Esophagus muscularis mucosa (tissue), 4 donors: ENCODE measurements at regions not wholly inside any gene's neighbourhood (a gene's known extent, or its start where the extent isn't known, plus 50 kb on each side); places are given as distances from the start of the nearest gene placed in this dataset.
"Not testable (repeated sequence)": the region's sequence is repeated elsewhere in the genome, so short reads cannot be mapped to it uniquely, and the experiment has no call there.

Source experiments
- DNase-seq: peaks from one replicate; pipeline ENCODE4 v3.0.0-alpha.2; 2017; ENCODE audit errors: extremely low spot score
- H3K27ac ChIP-seq, 4 donors: fragments of 200-600 bp; sonication (generic); replicated peaks in 1 of 4; 1 replicate in 3 of 4; 2 replicates in 1 of 4; pipeline ENCODE4 v1.5.1; 2016 to 2019; ENCODE audit warnings: mild to moderate bottlenecking in 1 of 4
- H3K27me3 ChIP-seq, 4 donors: fragments of 200-600 bp; sonication (generic); one replicate each; pipeline versions ENCODE4 v1.5.1 to v1.6.0; 2016 to 2019
- H3K36me3 ChIP-seq, 4 donors: fragments of 200-600 bp; sonication (generic); one replicate each; pipeline ENCODE4 v1.5.1; 2016 to 2019
- H3K4me1 ChIP-seq, 4 donors: fragments of 200-600 bp; sonication (generic); one replicate each; pipeline ENCODE4 v1.5.1; 2016 to 2019
- H3K4me3 ChIP-seq, 4 donors: fragments of 200-600 bp; sonication (generic); 1 replicate in 2 of 4; 2 replicates in 2 of 4; pipeline ENCODE4 v1.5.1; 2016 to 2019; ENCODE audit warnings: mild to moderate bottlenecking in 4 of 4, moderate library complexity in 1 of 4
- H3K9me3 ChIP-seq, 4 donors: fragments of 200-600 bp; sonication (generic); 1 replicate in 3 of 4; 2 replicates in 1 of 4; pipeline ENCODE4 v1.5.1; 2016 to 2019
- CTCF ChIP-seq, 3 experiments: fragments of 200-600 bp in 2 of 3; fragments of 450-650 bp in 1 of 3; sonication (generic) in 2 of 3; IDR thresholded peaks; one replicate each; pipeline ENCODE4 v1.5.1; 2017 to 2019; ENCODE audit warnings: antibody characterized with exemption in 3 of 3, mild to moderate bottlenecking in 2 of 3, moderate library complexity in 1 of 3
- EP300 ChIP-seq: sonication (generic); formaldehyde crosslinking; IDR thresholded peaks from one replicate; pipeline ENCODE4 v1.6.1; 2017; ENCODE audit warnings: antibody characterized with exemption
- POLR2A ChIP-seq: fragments of 450-650 bp; IDR thresholded peaks from one replicate; pipeline ENCODE4 v1.6.1; 2017; ENCODE audit warnings: antibody characterized with exemption, moderate library complexity, mild to moderate bottlenecking, low read depth
- POLR2AphosphoS5 ChIP-seq, 2 donors: sonication (generic); formaldehyde crosslinking; IDR thresholded peaks; one replicate each; pipeline ENCODE4 v1.6.1; 2017; ENCODE audit warnings: antibody characterized with exemption in 2 of 2
- WGBS: methylation state at CpG from one replicate; pipeline ENCODE4 v1.1.5; 2018; 5-methylcytosine and 5-hydroxymethylcytosine counted together
- intact Hi-C: fragments of 100-400 bp; cut with DNase I; formaldehyde crosslinking; loops from one replicate; pipeline ENCODE4 v1.15.1; 2023

DNA sequence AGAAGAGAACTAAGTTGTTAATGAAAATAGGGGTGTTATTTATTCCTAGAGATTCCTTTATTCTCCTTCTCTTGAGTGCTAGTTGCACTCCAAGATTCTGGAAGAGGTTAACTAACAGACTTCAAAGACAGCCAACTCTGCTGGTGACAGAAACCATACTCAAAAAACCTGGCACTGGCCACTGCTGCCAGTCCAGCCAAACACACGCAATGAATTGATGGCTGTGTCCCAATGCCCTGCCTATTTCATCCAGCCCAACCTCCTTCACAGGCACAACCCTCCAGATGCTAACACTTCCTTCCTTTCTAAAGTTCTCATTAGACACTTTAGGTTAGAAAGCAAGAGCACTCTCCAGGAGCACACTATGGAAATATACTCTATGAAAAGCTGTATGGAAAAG, 150.8 kb upstream of the C11orf58 start:
- no peaks in the 10 kb centered on the region for H3K36me3 ChIP-seq
- no peaks in the 10 kb centered on the region for H3K27me3 ChIP-seq
- 6% methylated on average over 1 of the region's 1 CpG for WGBS
- no peak overlapping the region for H3K27ac ChIP-seq
- intact Hi-C loops: no loop called here
- no peaks in the 10 kb centered on the region for H3K9me3 ChIP-seq
- no peak for DNase-seq
- no peak overlapping the region for H3K4me3 ChIP-seq
- H3K4me1 ChIP-seq: no peaks in the 10 kb centered on the region
- TF ChIP-seq POLR2A (no peak), CTCF (IDR thresholded peaks at IDR 0.05) (no peak), EP300 (no peak), POLR2AphosphoS5 (IDR thresholded peaks at IDR 0.05) (no peak)

- WGBS: 90% methylated on average over 2 of the region's 2 CpGs
- Histone ChIP-seq H3K4me3 (no peak overlapping the region), H3K27me3 (no peaks in the 10 kb centered on the region), H3K36me3 (no peaks in the 10 kb centered on the region), H3K27ac (no peak overlapping the region), H3K9me3 (no peaks in the 10 kb centered on the region), H3K4me1 (no peaks in the 10 kb centered on the region)
- DNase-seq: peak; percentile 79
- intact Hi-C loops: no loop called here
- no peak for TF ChIP-seq POLR2A
- TF ChIP-seq CTCF (IDR thresholded peaks at IDR 0.05): no peak
- no peak for TF ChIP-seq EP300
- TF ChIP-seq POLR2AphosphoS5 (IDR thresholded peaks at IDR 0.05): no peak
Measured at GRCh38 chr11:16584569-16584968, 153.9 kb upstream of the C11orf58 start.

GRCh38 chr11:16581078-16581477, 157.4 kb upstream of the C11orf58 start:
- H3K9me3 ChIP-seq: not testable (repeated sequence)

DNA sequence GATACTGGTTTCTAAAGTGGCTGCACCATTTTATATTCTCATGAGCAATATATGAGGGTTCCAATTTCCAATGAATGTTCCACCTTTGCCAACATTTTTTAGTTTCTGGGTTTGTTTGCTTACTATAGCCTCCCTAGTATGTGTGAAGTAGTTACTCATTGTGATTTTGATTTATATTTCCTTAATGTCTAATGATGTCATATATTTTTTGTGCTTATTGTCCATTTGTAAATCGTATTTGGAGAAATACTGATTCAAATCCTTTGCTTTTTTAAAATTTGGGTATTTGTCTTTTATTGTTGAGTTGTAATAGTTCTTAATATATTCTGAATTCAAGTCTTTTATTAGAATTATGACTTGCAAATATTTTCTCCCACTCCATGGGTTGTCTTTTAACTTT, 161.0 kb upstream of the C11orf58 start:
- Histone ChIP-seq H3K9me3 (no peaks in the 10 kb centered on the region), H3K27ac (no peak overlapping the region), H3K27me3 (no peaks in the 10 kb centered on the region), H3K36me3 (no peaks in the 10 kb centered on the region), H3K4me1 (no peaks in the 10 kb centered on the region), H3K4me3 (no peak overlapping the region)
- TF ChIP-seq POLR2A (no peak), EP300 (no peak), POLR2AphosphoS5 (IDR thresholded peaks at IDR 0.05) (no peak), CTCF (IDR thresholded peaks at IDR 0.05) (no peak)
- DNase-seq: no peak
- 72% methylated on average over 1 of the region's 1 CpG for WGBS
- intact Hi-C loops: no loop called here

More at GRCh38 chr11:16581078-16581477, 157.4 kb upstream of the C11orf58 start:
- H3K27ac ChIP-seq, H3K4me3 ChIP-seq, intact Hi-C loops, H3K27me3 ChIP-seq, DNase-seq, H3K36me3 ChIP-seq, H3K4me1 ChIP-seq: not testable (repeated sequence)
- WGBS: 67% methylated on average over 1 of the region's 1 CpG

GRCh38 chr11:16574889-16575288, 163.6 kb upstream of the C11orf58 start:
- H3K4me1 ChIP-seq, H3K4me3 ChIP-seq, DNase-seq, H3K9me3 ChIP-seq, H3K27me3 ChIP-seq, H3K27ac ChIP-seq, intact Hi-C loops, H3K36me3 ChIP-seq: not testable (repeated sequence)
- WGBS: 81% methylated on average over 2 of the region's 2 CpGs

GRCh38 chr11:16572945-16573344, 165.5 kb upstream of the C11orf58 start:
- no peak for DNase-seq
- no peak overlapping the region for H3K4me3 ChIP-seq
- no peak overlapping the region for H3K27ac ChIP-seq
- H3K9me3 ChIP-seq: no peaks in the 10 kb centered on the region
- no peaks in the 10 kb centered on the region for H3K27me3 ChIP-seq
- intact Hi-C loops: no loop called here
- TF ChIP-seq EP300: no peak
- no peak for TF ChIP-seq CTCF (IDR thresholded peaks at IDR 0.05)
- TF ChIP-seq POLR2A: no peak
- TF ChIP-seq POLR2AphosphoS5 (IDR thresholded peaks at IDR 0.05): no peak
- no peaks in the 10 kb centered on the region for H3K36me3 ChIP-seq
- no peaks in the 10 kb centered on the region for H3K4me1 ChIP-seq
